HCT116 (cell line): ENCODE measurements at regions not wholly inside any gene's neighbourhood (a gene's known extent, or its start where the extent isn't known, plus 50 kb on each side); places are given as distances from the start of the nearest gene placed in this dataset.

ENCODE experiments used
- ATAC-seq: fragments of 200-7000 bp; cut with Tn5 transposase; 2 replicates; pipeline ENCODE4 v1.9.1; 2020; ENCODE audit warnings: mild to moderate bottlenecking, moderate library complexity
- BruUV-seq: library from RNA; stranded (reverse); fragments of 400-500 nt; replicated peaks from 2 replicates; lab custom pipeline; 2021; lab: Mats Ljungman, UMichigan
- CTCF ChIA-PET: fragments of 300-600 bp; sonication (Branson Sonifier 250); formaldehyde crosslinking; loops from one replicate; lab custom pipeline; 2021; ENCODE audit warnings: antibody characterized with exemption; lab: Charles Lee
- POLR2A ChIA-PET: fragments of 300-600, 350-600 bp; sonication (Branson Sonifier 250); formaldehyde crosslinking; loops from one replicate; lab custom pipeline; 2021; ENCODE audit warnings: antibody characterized with exemption; lab: Charles Lee
- RAD21 ChIA-PET, 2 experiments: fragments of 300-600 bp; sonication (Branson Sonifier 250); formaldehyde crosslinking; loops; one replicate each; lab custom pipeline; 2023; ENCODE audit warnings: low total read pairs in 2 of 2; ENCODE audit not compliant: uncharacterized antibody in 2 of 2, unreplicated experiment in 2 of 2, low non-redundant PET in 1 of 2; lab: Charles Lee
- DNase-seq: peaks from one replicate; pipeline ENCODE4 v3.0.0-alpha.2; 2010; ENCODE audit warnings: low read depth, low spot score
- H2AFZ ChIP-seq: fragments of 200-600 bp; shearing (Covaris generic), sonication (generic); 2 replicates; pipeline ENCODE4 v1.6.1; 2017; ENCODE audit warnings: low read depth, mixed run types, mixed read lengths, antibody characterized with exemption, low read length; ENCODE audit not compliant: poor library complexity, severe bottlenecking
- H3K27ac ChIP-seq: 2 replicates; pipeline ENCODE4 v1.5.1; 2012; ENCODE audit warnings: low read depth, low read length
- H3K27me3 ChIP-seq: fragments of 200-600 bp; sonication (generic); 2 replicates; pipeline ENCODE4 v1.6.1; 2016; ENCODE audit warnings: mixed run types, low read length, mixed read lengths; ENCODE audit not compliant: insufficient read depth
- H3K36me3 ChIP-seq, 2 experiments: fragments of 200-500 bp in 1 of 2; fragments of 200-600 bp in 1 of 2; sonication (Bioruptor generic) in 1 of 2; sonication (generic) in 1 of 2; 2 replicates each; pipeline versions ENCODE4 v1.5.1 to v1.6.1; 2014 to 2016; ENCODE audit warnings: low read length in 2 of 2, inconsistent platforms in 1 of 2, mixed read lengths in 1 of 2, mixed run types in 1 of 2; ENCODE audit not compliant: insufficient read depth in 2 of 2, control insufficient read depth in 1 of 2
- H3K4me1 ChIP-seq, 2 experiments: fragments of 200-600 bp in 1 of 2; sonication (generic) in 1 of 2; 2 replicates each; pipeline versions ENCODE4 v1.5.1 to v1.6.1; 2012 to 2017; ENCODE audit warnings: low read length in 2 of 2, inconsistent platforms in 1 of 2, mild to moderate bottlenecking in 1 of 2, mixed read lengths in 1 of 2, mixed run types in 1 of 2, moderate library complexity in 1 of 2; ENCODE audit not compliant: insufficient read depth in 2 of 2, control insufficient read depth in 1 of 2
- H3K4me2 ChIP-seq: fragments of 200-600 bp; sonication (generic); 2 replicates; pipeline ENCODE4 v1.6.1; 2017; ENCODE audit warnings: mixed run types, low read length, mixed read lengths
- H3K4me3 ChIP-seq, 2 experiments: fragments of 200-600 bp in 1 of 2; sonication (generic) in 1 of 2; replicated peaks in 1 of 2; 2 replicates each; pipeline ENCODE4 v1.5.1; 2011 to 2016; ENCODE audit warnings: low read length in 2 of 2, control low read depth in 1 of 2, low read depth in 1 of 2, mild to moderate bottlenecking in 1 of 2, mixed read lengths in 1 of 2, mixed run types in 1 of 2
- H3K79me2 ChIP-seq: fragments of 200-600 bp; sonication (generic); 2 replicates; pipeline ENCODE4 v1.6.1; 2017; ENCODE audit warnings: mild to moderate bottlenecking, mixed run types, low read length, moderate library complexity, mixed read lengths; ENCODE audit not compliant: insufficient read depth
- H3K9ac ChIP-seq: fragments of 200-600 bp; sonication (generic); 2 replicates; pipeline ENCODE4 v1.6.1; 2016; ENCODE audit warnings: low read length, mixed read lengths
- H3K9me2 ChIP-seq: fragments of 200-600 bp; sonication (generic), shearing (Covaris generic); 2 replicates; pipeline ENCODE4 v1.6.1; 2017; ENCODE audit warnings: mixed run types, mild to moderate bottlenecking, moderate library complexity; ENCODE audit not compliant: insufficient read depth
- H3K9me3 ChIP-seq, 2 experiments: fragments of 200-500 bp in 1 of 2; fragments of 200-600 bp in 1 of 2; sonication (Bioruptor generic) in 1 of 2; sonication (generic) in 1 of 2; 2 replicates each; pipeline ENCODE4 v1.6.1; 2014 to 2017; ENCODE audit warnings: low read length in 2 of 2, mixed read lengths in 2 of 2, inconsistent platforms in 1 of 2, low read depth in 1 of 2, mild to moderate bottlenecking in 1 of 2, mixed run types in 1 of 2, moderate library complexity in 1 of 2; ENCODE audit not compliant: control insufficient read depth in 1 of 2, insufficient read depth in 1 of 2
- H4K20me1 ChIP-seq: fragments of 200-600 bp; sonication (generic), shearing (Covaris generic); 2 replicates; pipeline ENCODE4 v1.6.1; 2017; ENCODE audit warnings: mixed run types, mild to moderate bottlenecking, moderate library complexity; ENCODE audit not compliant: insufficient read depth
- CBX3 ChIP-seq: IDR thresholded peaks from 2 replicates; pipeline ENCODE4 v1.6.1; 2012; ENCODE audit warnings: low read depth
- ELF1 ChIP-seq: IDR thresholded peaks from 2 replicates; pipeline ENCODE4 v1.6.1; 2012; ENCODE audit warnings: low read depth, borderline replicate concordance
- EZH2phosphoT487 ChIP-seq: fragments of 200-600 bp; IDR thresholded peaks from 2 replicates; pipeline ENCODE4 v1.6.1; 2018; ENCODE audit warnings: antibody characterized with exemption, borderline replicate concordance
- FOSL1 ChIP-seq: IDR thresholded peaks from 2 replicates; pipeline ENCODE4 v1.6.1; 2012; ENCODE audit warnings: low read depth
- POLR2A ChIP-seq: IDR thresholded peaks from 2 replicates; pipeline ENCODE4 v1.7.0; 2011; ENCODE audit warnings: borderline replicate concordance; ENCODE audit not compliant: insufficient read depth, insufficient read length; ENCODE audit errors: extremely low read depth
- POLR2AphosphoS5 ChIP-seq: IDR thresholded peaks from 2 replicates; pipeline ENCODE4 v1.6.1; 2011; ENCODE audit warnings: mild to moderate bottlenecking, low read depth, low read length, moderate library complexity
- RAD21 ChIP-seq: IDR thresholded peaks from 2 replicates; pipeline ENCODE4 v1.6.1; 2012; ENCODE audit warnings: low read depth, mild to moderate bottlenecking
- REST ChIP-seq: IDR thresholded peaks from 2 replicates; pipeline ENCODE4 v1.6.1; 2012; ENCODE audit warnings: low read depth
- SP1 ChIP-seq: IDR thresholded peaks from 2 replicates; pipeline ENCODE4 v1.6.1; 2012; ENCODE audit warnings: low read depth
- ZNF274 ChIP-seq: fragments of 200-500 bp; sonication (Bioruptor generic); IDR thresholded peaks from 2 replicates; pipeline ENCODE4 v1.6.1; 2014; ENCODE audit warnings: mild to moderate bottlenecking, low read depth, low read length, inconsistent platforms
- intact Hi-C: fragments of 100-400 bp; cut with micrococcal nuclease; formaldehyde crosslinking; loops from 2 replicates; pipeline ENCODE4 v1.10.0; 2022
- TF ChIP-seq, protein P1 (sequence below): IDR thresholded peaks from 2 replicates; pipeline ENCODE4 v1.6.1; 2012
- TF ChIP-seq, protein P2 (sequence below), 3 experiments: fragments of 200-600 bp in 1 of 3; sonication (generic) in 1 of 3; IDR thresholded peaks in 2 of 3; conservative IDR thresholded peaks in 1 of 3; 2 replicates each; pipeline ENCODE4 v1.5.1; 2012 to 2017; ENCODE audit warnings: low read depth in 2 of 3, low read length in 2 of 3, antibody characterized with exemption in 1 of 3, borderline replicate concordance in 1 of 3, control low read depth in 1 of 3, mild to moderate bottlenecking in 1 of 3, mixed read lengths in 1 of 3, mixed run types in 1 of 3, moderate library complexity in 1 of 3; ENCODE audit not compliant: insufficient read depth in 1 of 3

DNA sequence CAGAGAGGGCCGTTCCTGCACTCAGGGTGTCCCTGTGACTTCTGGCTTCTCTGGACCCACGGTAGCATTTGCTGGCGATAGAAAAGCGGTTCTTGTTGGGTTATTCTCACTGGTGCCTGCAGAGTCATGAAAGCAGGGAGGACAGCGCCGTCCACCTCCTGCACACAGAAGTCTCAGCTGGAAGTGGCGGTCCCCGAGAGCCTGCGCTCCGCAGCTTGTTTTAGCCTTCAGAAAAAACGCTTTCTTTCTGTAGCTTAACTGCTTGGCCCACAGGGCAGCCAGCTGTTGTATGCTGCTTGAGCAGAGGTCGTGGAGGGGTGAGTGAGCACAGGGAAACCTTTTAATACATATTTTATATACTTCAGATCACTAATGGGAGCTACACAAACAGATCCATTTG lies 400.7 kb upstream of the FAT1 start:
- H3K4me3 ChIP-seq, result no peak overlapping the region
- POLR2A ChIA-PET, result no interaction called here
- H3K9ac ChIP-seq, result no peak overlapping the region

More for the DNA sequence above, 400.7 kb upstream of the FAT1 start:
- H3K4me2 ChIP-seq, result no peak overlapping the region
- BruUV-seq, result no TSS peak
- no peaks in the 10 kb centered on the region for H3K9me2 ChIP-seq
- ATAC-seq (no peak), DNase-seq (no peak)
- H3K79me2 ChIP-seq, result no peaks in the 10 kb centered on the region
- CTCF ChIA-PET, result no interaction called here
- H2AFZ ChIP-seq, result no peak overlapping the region
- no peaks in the 10 kb centered on the region for H3K4me1 ChIP-seq
- no peak overlapping the region for H3K27ac ChIP-seq
- TF ChIP-seq ZNF274 (no peak), POLR2AphosphoS5 (no peak), REST (no peak), RAD21 (no peak), ELF1 (no peak), EZH2phosphoT487 (no peak), FOSL1 (no peak), CBX3 (no peak), POLR2A (no peak), SP1 (no peak)
- TF ChIP-seq, protein P1, sequence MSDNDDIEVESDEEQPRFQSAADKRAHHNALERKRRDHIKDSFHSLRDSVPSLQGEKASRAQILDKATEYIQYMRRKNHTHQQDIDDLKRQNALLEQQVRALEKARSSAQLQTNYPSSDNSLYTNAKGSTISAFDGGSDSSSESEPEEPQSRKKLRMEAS, result no peak
- TF ChIP-seq, protein P2, sequence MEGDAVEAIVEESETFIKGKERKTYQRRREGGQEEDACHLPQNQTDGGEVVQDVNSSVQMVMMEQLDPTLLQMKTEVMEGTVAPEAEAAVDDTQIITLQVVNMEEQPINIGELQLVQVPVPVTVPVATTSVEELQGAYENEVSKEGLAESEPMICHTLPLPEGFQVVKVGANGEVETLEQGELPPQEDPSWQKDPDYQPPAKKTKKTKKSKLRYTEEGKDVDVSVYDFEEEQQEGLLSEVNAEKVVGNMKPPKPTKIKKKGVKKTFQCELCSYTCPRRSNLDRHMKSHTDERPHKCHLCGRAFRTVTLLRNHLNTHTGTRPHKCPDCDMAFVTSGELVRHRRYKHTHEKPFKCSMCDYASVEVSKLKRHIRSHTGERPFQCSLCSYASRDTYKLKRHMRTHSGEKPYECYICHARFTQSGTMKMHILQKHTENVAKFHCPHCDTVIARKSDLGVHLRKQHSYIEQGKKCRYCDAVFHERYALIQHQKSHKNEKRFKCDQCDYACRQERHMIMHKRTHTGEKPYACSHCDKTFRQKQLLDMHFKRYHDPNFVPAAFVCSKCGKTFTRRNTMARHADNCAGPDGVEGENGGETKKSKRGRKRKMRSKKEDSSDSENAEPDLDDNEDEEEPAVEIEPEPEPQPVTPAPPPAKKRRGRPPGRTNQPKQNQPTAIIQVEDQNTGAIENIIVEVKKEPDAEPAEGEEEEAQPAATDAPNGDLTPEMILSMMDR (IDR thresholded peaks at IDR 0.05 in 2 of 3, conservative IDR thresholded peaks at IDR 0.05 in 1 of 3; ENCODE audit: borderline replicate concordance in 1 of 3, insufficient read depth in 1 of 3, low read depth in 2 of 3, low read length in 2 of 3), result no peak
- RAD21 ChIA-PET, result no interaction called here
- H3K27me3 ChIP-seq, result no peaks in the 10 kb centered on the region
- no peaks in the 10 kb centered on the region for H3K9me3 ChIP-seq
- intact Hi-C loops, result no loop called here
- no peaks in the 10 kb centered on the region for H4K20me1 ChIP-seq
- H3K36me3 ChIP-seq, result no peaks in the 10 kb centered on the region
